ENCODE measurements at regions not wholly inside any gene's neighbourhood (a gene's known extent, or its start where the extent isn't known, plus 50 kb on each side); places are given as distances from the start of the nearest gene placed in this dataset.

GRCh38 chr1:60196026-60196425, 122.5 kb upstream of the C1orf87 start:
- TF ChIP-seq CTCF (IDR thresholded peaks at IDR 0.05) (no peak), POLR2A (IDR thresholded peaks at IDR 0.05) (no peak), POLR2AphosphoS5 (IDR thresholded peaks at IDR 0.05) (no peak)
